Endodermal cell (in vitro differentiated cells): ENCODE measurements at regions not wholly inside any gene's neighbourhood (a gene's known extent, or its start where the extent isn't known, plus 50 kb on each side); places are given as distances from the start of the nearest gene placed in this dataset.
"Not testable (repeated sequence)": the region's sequence is repeated elsewhere in the genome, so short reads cannot be mapped to it uniquely, and the experiment has no call there.

Experiments used
- DNase-seq: peaks from one replicate; pipeline ENCODE4 v3.0.0-alpha.2; 2017
- H3K27ac ChIP-seq: 2 replicates; pipeline ENCODE4 v1.5.1; 2013; ENCODE audit warnings: mild to moderate bottlenecking, low read depth, low read length, moderate library complexity
- H3K27me3 ChIP-seq: 2 replicates; pipeline ENCODE4 v1.6.1; 2013; ENCODE audit warnings: mild to moderate bottlenecking, low read length, moderate library complexity; ENCODE audit not compliant: insufficient read depth, control insufficient read depth, poor library complexity, severe bottlenecking
- H3K36me3 ChIP-seq: 2 replicates; pipeline ENCODE4 v1.7.0; 2013; ENCODE audit warnings: mild to moderate bottlenecking, low read length, moderate library complexity; ENCODE audit not compliant: control insufficient read depth, insufficient read depth
- H3K4me1 ChIP-seq: one replicate; pipeline ENCODE4 v1.7.0; 2013; ENCODE audit warnings: low read length; ENCODE audit not compliant: control insufficient read depth, insufficient read depth
- H3K4me3 ChIP-seq: 2 replicates; pipeline ENCODE4 v1.5.1; 2013; ENCODE audit warnings: mild to moderate bottlenecking, low read length, moderate library complexity
- H3K9ac ChIP-seq: 2 replicates; pipeline ENCODE4 v1.6.1; 2013; ENCODE audit warnings: mild to moderate bottlenecking, low read length, moderate library complexity; ENCODE audit not compliant: poor library complexity, severe bottlenecking; ENCODE audit errors: extremely low read depth
- H3K9me3 ChIP-seq: 2 replicates; pipeline ENCODE4 v1.6.1; 2013; ENCODE audit warnings: mild to moderate bottlenecking, low read length, moderate library complexity; ENCODE audit not compliant: control insufficient read depth
- H3K27ac Mint-ChIP-seq: 2 replicates; pipeline ENCODE4 v1.8.0; 2020; ENCODE audit warnings: mixed read lengths
- H3K27me3 Mint-ChIP-seq: 2 replicates; pipeline ENCODE4 v1.8.0; 2021; ENCODE audit warnings: mild to moderate bottlenecking, mixed read lengths; ENCODE audit not compliant: insufficient read depth
- H3K36me3 Mint-ChIP-seq: 2 replicates; pipeline ENCODE4 v1.8.0; 2020; ENCODE audit warnings: low read depth, mixed read lengths
- H3K4me1 Mint-ChIP-seq: 2 replicates; pipeline ENCODE4 v1.8.0; 2020; ENCODE audit warnings: mixed read lengths
- H3K4me3 Mint-ChIP-seq: 2 replicates; pipeline ENCODE4 v1.8.0; 2020; ENCODE audit warnings: mild to moderate bottlenecking, moderate library complexity, mixed read lengths
- H3K9me3 Mint-ChIP-seq: 2 replicates; pipeline ENCODE4 v1.8.0; 2020; ENCODE audit warnings: mild to moderate bottlenecking, mixed read lengths
- WGBS, 2 experiments: methylation state at CpG; one replicate each; pipeline versions ENCODE4 v1.1.5 to v1.1.7; 2013; ENCODE audit warnings: missing lambda C conversion rate in 2 of 2, mixed read lengths in 1 of 2; ENCODE audit not compliant: insufficient coverage in 1 of 2, insufficient read length in 1 of 2; 5-methylcytosine and 5-hydroxymethylcytosine counted together
- TF ChIP-seq, protein P1 (sequence below): fragments of 200-600 bp; sonication (generic); conservative IDR thresholded peaks from 2 replicates; pipeline ENCODE4 v1.5.0; 2021; ENCODE audit warnings: antibody characterized with exemption, mild to moderate bottlenecking

DNA sequence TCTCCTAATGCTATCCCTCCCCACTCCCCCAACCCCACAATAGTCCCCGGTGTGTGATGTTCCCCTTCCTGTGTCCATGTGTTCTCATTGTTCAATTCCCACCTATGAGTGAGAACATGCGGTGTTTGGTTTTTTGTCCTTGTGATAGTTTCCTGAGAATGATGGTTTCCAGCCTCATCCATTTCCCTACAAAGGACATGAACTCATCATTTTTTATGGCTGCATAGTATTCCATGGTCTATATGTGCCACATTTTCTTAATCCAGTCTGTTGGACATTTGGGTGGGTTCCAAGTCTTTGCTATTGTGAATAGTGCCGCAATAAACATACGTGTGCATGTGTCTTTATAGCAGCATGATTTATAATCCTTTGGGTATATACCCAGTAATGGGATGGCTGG, 537.1 kb upstream of the KLF4 start:
- not testable (repeated sequence) for H3K4me3 ChIP-seq
- WGBS, 2 experiments: 94% methylated on average over 2 of the region's 4 CpGs; no CpG with 5 or more reads in 1 of the 2 experiments
- H3K9me3 Mint-ChIP-seq: peaks cover 24% of the 10 kb centered on the region

DNA sequence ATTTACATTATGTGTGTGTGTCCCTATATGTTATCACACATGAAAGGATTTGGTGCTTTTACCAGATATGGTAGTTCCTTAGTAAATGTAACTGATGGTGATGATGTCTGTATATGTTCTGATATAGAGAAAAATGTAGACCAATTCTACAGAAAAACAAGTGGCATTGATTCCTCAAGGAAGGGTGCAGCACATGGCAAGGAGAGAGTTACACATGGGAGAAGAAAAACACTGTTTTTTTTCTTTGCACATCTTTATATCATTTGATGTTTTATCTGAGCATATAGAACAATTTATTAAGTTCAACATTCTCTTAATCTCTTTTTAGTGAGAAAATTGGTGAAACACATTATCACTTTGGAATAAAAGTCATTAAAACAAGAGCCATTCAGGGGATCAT, 535.0 kb upstream of the KLF4 start:
- Histone ChIP-seq H3K4me3 (no peak overlapping the region), H3K27me3 (no peaks in the 10 kb centered on the region), H3K27ac (no peak overlapping the region), H3K4me1 (peaks cover 4% of the 10 kb centered on the region), H3K36me3 (no peaks in the 10 kb centered on the region), H3K9ac (no peak overlapping the region), H3K9me3 (no peaks in the 10 kb centered on the region)
- peaks cover under 1% of the 10 kb centered on the region for H3K27me3 Mint-ChIP-seq
- no peak overlapping the region for H3K4me3 Mint-ChIP-seq
- H3K9me3 Mint-ChIP-seq: peaks cover 7% of the 10 kb centered on the region
- no peaks in the 10 kb centered on the region for H3K36me3 Mint-ChIP-seq
- H3K27ac Mint-ChIP-seq: no peak overlapping the region
- TF ChIP-seq, protein P1, sequence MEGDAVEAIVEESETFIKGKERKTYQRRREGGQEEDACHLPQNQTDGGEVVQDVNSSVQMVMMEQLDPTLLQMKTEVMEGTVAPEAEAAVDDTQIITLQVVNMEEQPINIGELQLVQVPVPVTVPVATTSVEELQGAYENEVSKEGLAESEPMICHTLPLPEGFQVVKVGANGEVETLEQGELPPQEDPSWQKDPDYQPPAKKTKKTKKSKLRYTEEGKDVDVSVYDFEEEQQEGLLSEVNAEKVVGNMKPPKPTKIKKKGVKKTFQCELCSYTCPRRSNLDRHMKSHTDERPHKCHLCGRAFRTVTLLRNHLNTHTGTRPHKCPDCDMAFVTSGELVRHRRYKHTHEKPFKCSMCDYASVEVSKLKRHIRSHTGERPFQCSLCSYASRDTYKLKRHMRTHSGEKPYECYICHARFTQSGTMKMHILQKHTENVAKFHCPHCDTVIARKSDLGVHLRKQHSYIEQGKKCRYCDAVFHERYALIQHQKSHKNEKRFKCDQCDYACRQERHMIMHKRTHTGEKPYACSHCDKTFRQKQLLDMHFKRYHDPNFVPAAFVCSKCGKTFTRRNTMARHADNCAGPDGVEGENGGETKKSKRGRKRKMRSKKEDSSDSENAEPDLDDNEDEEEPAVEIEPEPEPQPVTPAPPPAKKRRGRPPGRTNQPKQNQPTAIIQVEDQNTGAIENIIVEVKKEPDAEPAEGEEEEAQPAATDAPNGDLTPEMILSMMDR: no peak
- no peaks in the 10 kb centered on the region for H3K4me1 Mint-ChIP-seq
- no peak for DNase-seq

More for the DNA sequence above, 537.1 kb upstream of the KLF4 start:
- not testable (repeated sequence) for H3K9ac ChIP-seq, H3K27me3 ChIP-seq, H3K27me3 Mint-ChIP-seq, H3K36me3 ChIP-seq, H3K27ac Mint-ChIP-seq, H3K27ac ChIP-seq, H3K9me3 ChIP-seq, H3K4me3 Mint-ChIP-seq, H3K4me1 Mint-ChIP-seq, H3K36me3 Mint-ChIP-seq, DNase-seq, H3K4me1 ChIP-seq

DNA sequence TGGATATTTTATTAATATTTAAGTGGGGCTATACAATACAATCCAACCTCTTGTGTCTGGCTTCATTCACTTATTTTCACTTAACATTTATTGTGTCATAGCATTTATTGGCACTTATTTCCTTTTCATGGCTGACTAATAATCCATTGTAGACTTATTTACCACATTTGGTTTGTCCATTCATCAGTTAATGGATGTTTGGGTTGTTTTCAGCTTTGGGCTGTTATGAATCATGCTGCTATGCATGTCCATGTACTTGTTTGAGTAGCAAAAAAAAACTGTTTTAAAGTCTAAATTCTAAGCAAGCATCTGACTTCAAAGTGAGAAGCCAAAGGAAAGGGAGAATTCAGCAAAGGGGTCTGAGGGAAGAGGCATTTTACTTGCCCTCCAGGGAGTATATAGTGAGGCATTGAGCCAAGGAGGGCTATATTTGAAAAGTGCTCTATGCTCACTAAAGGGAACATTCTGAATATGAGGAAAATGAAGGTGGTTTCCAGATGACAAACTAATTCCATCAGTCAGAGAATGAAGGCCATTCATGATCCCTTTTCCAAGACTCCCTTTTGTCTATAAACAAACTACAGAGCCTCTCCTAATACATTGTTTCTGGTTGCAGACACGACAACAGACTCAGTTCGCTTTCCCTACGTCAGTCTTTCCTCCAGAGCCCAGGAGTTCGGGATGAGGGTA, 532.8 kb upstream of the KLF4 start:
- 92 to 93% methylated on average over 4 of the region's 4 CpGs for whole genome bisulfite sequencing, 2 experiments
- no peaks in the 10 kb centered on the region for H3K9me3 ChIP-seq
- H3K27ac ChIP-seq: no peak overlapping the region
- Mint-ChIP-seq H3K4me1 (no peaks in the 10 kb centered on the region), H3K27me3 (no peaks in the 10 kb centered on the region), H3K36me3 (no peaks in the 10 kb centered on the region), H3K27ac (no peak overlapping the region), H3K9me3 (peaks cover 3% of the 10 kb centered on the region), H3K4me3 (no peak overlapping the region)
- no peak overlapping the region for H3K9ac ChIP-seq
- TF ChIP-seq, protein P1: no peak
- no peaks in the 10 kb centered on the region for H3K36me3 ChIP-seq
- H3K4me3 ChIP-seq: no peak overlapping the region
- no peak for DNase-seq
- peaks cover 4% of the 10 kb centered on the region for H3K4me1 ChIP-seq
- no peaks in the 10 kb centered on the region for H3K27me3 ChIP-seq
